Activated CD4-positive, alpha-beta T cell treated with anti-CD3 and anti-CD28 coated beads, Interleukin-2, amount 10 ng/mL, durations not matched to agents 24 days and 14 days (primary cell): ENCODE measurements at regions not wholly inside any gene's neighbourhood (a gene's known extent, or its start where the extent isn't known, plus 50 kb on each side); places are given as distances from the start of the nearest gene placed in this dataset.

Experiments
- DNase-seq: peaks from one replicate; pipeline ENCODE4 v3.0.0; 2022
- H3K27ac Mint-ChIP-seq: one replicate; pipeline ENCODE4 v1.8.0; 2022; ENCODE audit warnings: mild to moderate bottlenecking, mixed read lengths
- H3K27me3 Mint-ChIP-seq: one replicate; pipeline ENCODE4 v1.8.0; 2022; ENCODE audit warnings: mixed read lengths
- H3K36me3 Mint-ChIP-seq: one replicate; pipeline ENCODE4 v1.8.0; 2022; ENCODE audit warnings: low read depth, mild to moderate bottlenecking, mixed read lengths
- H3K4me1 Mint-ChIP-seq: one replicate; pipeline ENCODE4 v1.8.0; 2021; ENCODE audit warnings: mixed read lengths
- H3K4me3 Mint-ChIP-seq: one replicate; pipeline ENCODE4 v1.8.0; 2022; ENCODE audit warnings: mild to moderate bottlenecking, moderate library complexity, mixed read lengths
- H3K9me3 Mint-ChIP-seq: one replicate; pipeline ENCODE4 v1.8.0; 2021; ENCODE audit warnings: mixed read lengths
- intact Hi-C: fragments of 100-400 bp; cut with micrococcal nuclease; formaldehyde crosslinking; loops from one replicate; pipeline ENCODE4 v1.15.1; 2023

- Mint-ChIP-seq H3K36me3 (no peaks in the 10 kb centered on the region), H3K4me1 (no peaks in the 10 kb centered on the region), H3K27me3 (no peaks in the 10 kb centered on the region), H3K4me3 (no peak overlapping the region), H3K9me3 (no peaks in the 10 kb centered on the region), H3K27ac (no peak overlapping the region)
- intact Hi-C loops = no loop called here
- DNase-seq = no peak
Observed at GRCh38 chr7:32248522-32248921, 178.3 kb upstream of the PDE1C start.

GRCh38 chr7:32244806-32245345, 174.7 kb upstream of the PDE1C start:
- no peaks in the 10 kb centered on the region for H3K36me3 Mint-ChIP-seq
- H3K4me1 Mint-ChIP-seq = no peaks in the 10 kb centered on the region
- no peaks in the 10 kb centered on the region for H3K9me3 Mint-ChIP-seq
- no peaks in the 10 kb centered on the region for H3K27me3 Mint-ChIP-seq
- no peak overlapping the region for H3K27ac Mint-ChIP-seq
- intact Hi-C loops = no loop called here
- no peak for DNase-seq
- no peak overlapping the region for H3K4me3 Mint-ChIP-seq

GRCh38 chr7:32243687-32244290, 173.6 kb upstream of the PDE1C start:
- Mint-ChIP-seq H3K4me3 (no peak overlapping the region), H3K27ac (no peak overlapping the region), H3K9me3 (no peaks in the 10 kb centered on the region), H3K4me1 (no peaks in the 10 kb centered on the region), H3K27me3 (no peaks in the 10 kb centered on the region), H3K36me3 (no peaks in the 10 kb centered on the region)
- no peak for DNase-seq
- intact Hi-C loops = no loop called here

- Mint-ChIP-seq H3K27ac (no peak overlapping the region), H3K9me3 (no peaks in the 10 kb centered on the region), H3K36me3 (no peaks in the 10 kb centered on the region), H3K4me1 (no peaks in the 10 kb centered on the region), H3K27me3 (no peaks in the 10 kb centered on the region), H3K4me3 (no peak overlapping the region)
- DNase-seq = no peak
- intact Hi-C loops = no loop called here
Observed at GRCh38 chr7:32242436-32242835, 172.2 kb upstream of the PDE1C start.

- no peak for DNase-seq
- Mint-ChIP-seq H3K4me1 (no peaks in the 10 kb centered on the region), H3K27me3 (no peaks in the 10 kb centered on the region), H3K27ac (no peak overlapping the region), H3K36me3 (no peaks in the 10 kb centered on the region), H3K4me3 (no peak overlapping the region), H3K9me3 (no peaks in the 10 kb centered on the region)
- intact Hi-C loops = no loop called here
Observed at GRCh38 chr7:32241636-32242035, 171.4 kb upstream of the PDE1C start.

GRCh38 chr7:32239764-32240163, 169.6 kb upstream of the PDE1C start:
- Mint-ChIP-seq H3K36me3 (no peaks in the 10 kb centered on the region), H3K9me3 (no peaks in the 10 kb centered on the region), H3K27ac (no peak overlapping the region), H3K4me1 (no peaks in the 10 kb centered on the region), H3K27me3 (no peaks in the 10 kb centered on the region), H3K4me3 (no peak overlapping the region)
- intact Hi-C loops = no loop called here
- no peak for DNase-seq

- Mint-ChIP-seq H3K27me3 (no peaks in the 10 kb centered on the region), H3K9me3 (no peaks in the 10 kb centered on the region), H3K4me3 (no peak overlapping the region), H3K36me3 (no peaks in the 10 kb centered on the region), H3K27ac (no peak overlapping the region), H3K4me1 (no peaks in the 10 kb centered on the region)
- intact Hi-C loops = no loop called here
- no peak for DNase-seq
Observed at GRCh38 chr7:32228601-32229000, 158.4 kb upstream of the PDE1C start.

- Mint-ChIP-seq H3K27me3 (no peaks in the 10 kb centered on the region), H3K4me3 (no peak overlapping the region), H3K9me3 (no peaks in the 10 kb centered on the region), H3K36me3 (no peaks in the 10 kb centered on the region), H3K27ac (no peak overlapping the region), H3K4me1 (no peaks in the 10 kb centered on the region)
- intact Hi-C loops = no loop called here
- no peak for DNase-seq
Observed at GRCh38 chr7:32227746-32228145, 157.5 kb upstream of the PDE1C start.

- Mint-ChIP-seq H3K27me3 (no peaks in the 10 kb centered on the region), H3K27ac (no peak overlapping the region), H3K9me3 (no peaks in the 10 kb centered on the region), H3K36me3 (no peaks in the 10 kb centered on the region), H3K4me3 (no peak overlapping the region), H3K4me1 (no peaks in the 10 kb centered on the region)
- intact Hi-C loops = no loop called here
- no peak for DNase-seq
Observed at GRCh38 chr7:32224276-32224675, 154.1 kb upstream of the PDE1C start.

GRCh38 chr7:32223721-32224120, 153.5 kb upstream of the PDE1C start:
- H3K27me3 Mint-ChIP-seq = no peaks in the 10 kb centered on the region
- DNase-seq = no peak
- no peaks in the 10 kb centered on the region for H3K4me1 Mint-ChIP-seq
- H3K4me3 Mint-ChIP-seq = no peak overlapping the region
- H3K27ac Mint-ChIP-seq = no peak overlapping the region
- intact Hi-C loops = no loop called here
- H3K36me3 Mint-ChIP-seq = no peaks in the 10 kb centered on the region
- H3K9me3 Mint-ChIP-seq = no peaks in the 10 kb centered on the region

GRCh38 chr7:32223071-32223650, 153.0 kb upstream of the PDE1C start:
- Mint-ChIP-seq H3K4me3 (no peak overlapping the region), H3K27ac (no peak overlapping the region), H3K9me3 (no peaks in the 10 kb centered on the region), H3K36me3 (no peaks in the 10 kb centered on the region), H3K4me1 (no peaks in the 10 kb centered on the region), H3K27me3 (no peaks in the 10 kb centered on the region)
- no peak for DNase-seq
- intact Hi-C loops = no loop called here

GRCh38 chr7:32222251-32222900, 152.2 kb upstream of the PDE1C start:
- Mint-ChIP-seq H3K27ac (no peak overlapping the region), H3K36me3 (no peaks in the 10 kb centered on the region), H3K27me3 (no peaks in the 10 kb centered on the region), H3K4me3 (no peak overlapping the region), H3K9me3 (no peaks in the 10 kb centered on the region), H3K4me1 (no peaks in the 10 kb centered on the region)
- DNase-seq = no peak
- intact Hi-C loops = no loop called here

GRCh38 chr7:32221736-32222135, 151.5 kb upstream of the PDE1C start:
- H3K36me3 Mint-ChIP-seq = no peaks in the 10 kb centered on the region
- no peaks in the 10 kb centered on the region for H3K4me1 Mint-ChIP-seq
- intact Hi-C loops = no loop called here
- H3K27me3 Mint-ChIP-seq = no peaks in the 10 kb centered on the region
- DNase-seq = peak; percentile 29
- no peak overlapping the region for H3K4me3 Mint-ChIP-seq
- no peak overlapping the region for H3K27ac Mint-ChIP-seq
- H3K9me3 Mint-ChIP-seq = no peaks in the 10 kb centered on the region

- H3K9me3 Mint-ChIP-seq = no peaks in the 10 kb centered on the region
- H3K27me3 Mint-ChIP-seq = no peaks in the 10 kb centered on the region
Observed at GRCh38 chr7:32221056-32221455, 150.8 kb upstream of the PDE1C start.

More at GRCh38 chr7:32221056-32221455, 150.8 kb upstream of the PDE1C start:
- Mint-ChIP-seq H3K4me1 (no peaks in the 10 kb centered on the region), H3K27ac (no peak overlapping the region), H3K36me3 (no peaks in the 10 kb centered on the region), H3K4me3 (no peak overlapping the region)
- intact Hi-C loops = no loop called here
- DNase-seq = peak; percentile 43
